ENCODE measurements at regions not wholly inside any gene's neighbourhood (a gene's known extent, or its start where the extent isn't known, plus 50 kb on each side); places are given as distances from the start of the nearest gene placed in this dataset.

GRCh38 chr18:75723521-75724340 lies 296.2 kb upstream of the SMIM21 start:
- TF ChIP-seq POLR2A (IDR thresholded peaks at IDR 0.05), result no peak
- TF ChIP-seq, protein P1, sequence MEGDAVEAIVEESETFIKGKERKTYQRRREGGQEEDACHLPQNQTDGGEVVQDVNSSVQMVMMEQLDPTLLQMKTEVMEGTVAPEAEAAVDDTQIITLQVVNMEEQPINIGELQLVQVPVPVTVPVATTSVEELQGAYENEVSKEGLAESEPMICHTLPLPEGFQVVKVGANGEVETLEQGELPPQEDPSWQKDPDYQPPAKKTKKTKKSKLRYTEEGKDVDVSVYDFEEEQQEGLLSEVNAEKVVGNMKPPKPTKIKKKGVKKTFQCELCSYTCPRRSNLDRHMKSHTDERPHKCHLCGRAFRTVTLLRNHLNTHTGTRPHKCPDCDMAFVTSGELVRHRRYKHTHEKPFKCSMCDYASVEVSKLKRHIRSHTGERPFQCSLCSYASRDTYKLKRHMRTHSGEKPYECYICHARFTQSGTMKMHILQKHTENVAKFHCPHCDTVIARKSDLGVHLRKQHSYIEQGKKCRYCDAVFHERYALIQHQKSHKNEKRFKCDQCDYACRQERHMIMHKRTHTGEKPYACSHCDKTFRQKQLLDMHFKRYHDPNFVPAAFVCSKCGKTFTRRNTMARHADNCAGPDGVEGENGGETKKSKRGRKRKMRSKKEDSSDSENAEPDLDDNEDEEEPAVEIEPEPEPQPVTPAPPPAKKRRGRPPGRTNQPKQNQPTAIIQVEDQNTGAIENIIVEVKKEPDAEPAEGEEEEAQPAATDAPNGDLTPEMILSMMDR (IDR thresholded peaks at IDR 0.05), result no peak

Data from suprapubic skin (tissue), 3 donors.